A673 (cell line): ENCODE measurements at regions not wholly inside any gene's neighbourhood (a gene's known extent, or its start where the extent isn't known, plus 50 kb on each side); places are given as distances from the start of the nearest gene placed in this dataset.

Experiments
- BruUV-seq: library from RNA; stranded (reverse); fragments of 400-500 nt; replicated peaks from 2 replicates; lab custom pipeline; 2021; lab: Mats Ljungman, UMichigan
- CTCF ChIA-PET: fragments of 300-600 bp; sonication (Branson Sonifier 250); formaldehyde crosslinking; loops from one replicate; lab custom pipeline; 2022; ENCODE audit warnings: antibody characterized with exemption; lab: Charles Lee
- POLR2A ChIA-PET: fragments of 300-600 bp; sonication (Branson Sonifier 250); formaldehyde crosslinking; loops from one replicate; lab custom pipeline; 2022; ENCODE audit warnings: antibody characterized with exemption; ENCODE audit not compliant: low non-redundant PET; lab: Charles Lee
- DNase-seq: peaks from one replicate; pipeline ENCODE4 v3.0.0-alpha.2; 2015; ENCODE audit warnings: low spot score
- H3K27ac ChIP-seq: fragments of 200-600 bp; sonication (generic); 2 replicates; pipeline ENCODE4 v1.5.1; 2016; ENCODE audit warnings: mixed run types, low read depth, mild to moderate bottlenecking, mixed read lengths, antibody characterized with exemption, low read length; ENCODE audit not compliant: poor library complexity, severe bottlenecking
- H3K27me3 ChIP-seq: fragments of 200-600 bp; sonication (generic); replicated peaks from 2 replicates; pipeline ENCODE4 v1.6.1; 2017; ENCODE audit warnings: mixed run types, low read depth, mild to moderate bottlenecking, mixed read lengths, antibody characterized with exemption, low read length; ENCODE audit not compliant: insufficient read depth, poor library complexity
- H3K36me3 ChIP-seq: fragments of 200-600 bp; sonication (generic); 2 replicates; pipeline ENCODE4 v1.6.1; 2016; ENCODE audit warnings: mixed run types, mild to moderate bottlenecking, mixed read lengths, antibody characterized with exemption, low read length; ENCODE audit not compliant: insufficient read depth, poor library complexity, severe bottlenecking
- H3K4me1 ChIP-seq: fragments of 200-600 bp; sonication (generic); 2 replicates; pipeline ENCODE4 v1.6.1; 2017; ENCODE audit warnings: mixed run types, mild to moderate bottlenecking, mixed read lengths, antibody characterized with exemption, low read length; ENCODE audit not compliant: insufficient read depth, poor library complexity, severe bottlenecking
- H3K4me3 ChIP-seq: fragments of 200-600 bp; sonication (generic); 2 replicates; pipeline ENCODE4 v1.5.1; 2016; ENCODE audit warnings: low read depth, mixed run types, mild to moderate bottlenecking, mixed read lengths, low read length; ENCODE audit not compliant: poor library complexity, severe bottlenecking
- H3K9me3 ChIP-seq: fragments of 200-600 bp; sonication (generic); 2 replicates; pipeline ENCODE4 v1.6.1; 2016; ENCODE audit warnings: mixed run types, low read depth, mild to moderate bottlenecking, mixed read lengths, antibody characterized with exemption, low read length; ENCODE audit not compliant: poor library complexity, severe bottlenecking
- CTCF ChIP-seq: fragments of 300-800, 200-600 bp; sonication (generic); conservative IDR thresholded peaks from 2 replicates; pipeline ENCODE4 v1.5.1; 2017; ENCODE audit warnings: low read depth, mild to moderate bottlenecking, antibody characterized with exemption, low read length, moderate library complexity, mixed read lengths
- EZH2 ChIP-seq: fragments of 200-600 bp; sonication (generic); IDR thresholded peaks from 2 replicates; pipeline ENCODE4 v1.6.1; 2017; ENCODE audit warnings: borderline replicate concordance, low read depth, mild to moderate bottlenecking, mixed read lengths, antibody characterized with exemption, low read length; ENCODE audit not compliant: poor library complexity, severe bottlenecking
- intact Hi-C: fragments of 100-400 bp; cut with micrococcal nuclease; formaldehyde crosslinking; loops from one replicate; pipeline ENCODE4 v1.10.0; 2022; ENCODE audit not compliant: unreplicated experiment

GRCh38 chr1:30327370-30328099, 395.9 kb downstream of the MATN1 start:
- H3K27me3 ChIP-seq = no peaks in the 10 kb centered on the region
- no peak for TF ChIP-seq CTCF
- POLR2A ChIA-PET = no interaction called here
- no peak for DNase-seq
- CTCF ChIA-PET = no interaction called here
- no peaks in the 10 kb centered on the region for H3K4me1 ChIP-seq
- no TSS peak for BruUV-seq
- intact Hi-C loops = no loop called here
- no peaks in the 10 kb centered on the region for H3K9me3 ChIP-seq
- no peak overlapping the region for H3K27ac ChIP-seq
- H3K4me3 ChIP-seq = no peak overlapping the region
- no peaks in the 10 kb centered on the region for H3K36me3 ChIP-seq

GRCh38 chr1:30325999-30326398, 397.4 kb downstream of the MATN1 start:
- ChIA-PET CTCF (no interaction called here), POLR2A (no interaction called here)
- no peaks in the 10 kb centered on the region for H3K36me3 ChIP-seq
- no peak overlapping the region for H3K27ac ChIP-seq
- intact Hi-C loops = no loop called here
- peaks cover 3% of the 10 kb centered on the region for H3K4me1 ChIP-seq
- H3K4me3 ChIP-seq = no peak overlapping the region
- no peaks in the 10 kb centered on the region for H3K9me3 ChIP-seq
- no peak for TF ChIP-seq CTCF
- TF ChIP-seq EZH2 = no peak
- H3K27me3 ChIP-seq = no peaks in the 10 kb centered on the region
- DNase-seq = no peak
- BruUV-seq = no TSS peak

GRCh38 chr1:30325085-30325935, 398.1 kb downstream of the MATN1 start:
- BruUV-seq = no TSS peak
- DNase-seq = no peak
- Histone ChIP-seq H3K36me3 (no peaks in the 10 kb centered on the region), H3K9me3 (no peaks in the 10 kb centered on the region), H3K27me3 (no peaks in the 10 kb centered on the region), H3K27ac (no peak overlapping the region), H3K4me3 (no peak overlapping the region), H3K4me1 (peaks cover 10% of the 10 kb centered on the region)
- intact Hi-C loops = no loop called here
- ChIA-PET POLR2A (no interaction called here), CTCF (no interaction called here)
- no peak for TF ChIP-seq CTCF
- no peak for TF ChIP-seq EZH2
